ENCODE measurements at regions not wholly inside any gene's neighbourhood (a gene's known extent, or its start where the extent isn't known, plus 50 kb on each side); places are given as distances from the start of the nearest gene placed in this dataset.

GRCh38 chr1:56284928-56285327 is 294.4 kb downstream of the PLPP3 start:
- in situ Hi-C loops (cut with MboI), result no loop called here
- BruUV-seq (replicated peaks), result no TSS peak
- intact Hi-C loops (cut with micrococcal nuclease; ENCODE audit: unreplicated experiment), result no loop called here
- H3K36me3 ChIP-seq (ENCODE audit: control insufficient read depth in 2 of 2, insufficient read depth in 2 of 2, low read length in 1 of 2), result no peaks in the 10 kb centered on the region
- no peak overlapping the region for H3K4me3 ChIP-seq
- POLR2A ChIA-PET, result no interaction called here
- no peak overlapping the region for H3K27ac ChIP-seq (ENCODE audit: control insufficient read depth, insufficient read depth)
- RAD21 ChIA-PET (ENCODE audit: unreplicated experiment), result interaction anchor here (0.6 kb wide), 1 partner anchor 192 kb away, joined by 3 read pairs; no protein-coding TSS in a partner anchor
- CTCF ChIA-PET, result interaction anchor here (1.3 kb wide), 2 partner anchors 10 to 292 kb away, joined by 3 read pairs; no protein-coding TSS in a partner anchor
- H3K4me1 ChIP-seq (ENCODE audit: control insufficient read depth, insufficient read depth, low read length), result no peaks in the 10 kb centered on the region
- FAIRE-seq (no peak), ATAC-seq (peak; percentile 51), DNase-seq (ENCODE audit: low read depth, low spot score) (no peak)
- H2AFZ ChIP-seq (ENCODE audit: control insufficient read depth, low read depth, low read length), result no peak overlapping the region
- no peaks in the 10 kb centered on the region for H4K20me1 ChIP-seq (ENCODE audit: control insufficient read depth, insufficient read depth)
- no peaks in the 10 kb centered on the region for H3K9me3 ChIP-seq (replicated peaks; ENCODE audit: control insufficient read depth, insufficient read depth, low read length)
- no peaks in the 10 kb centered on the region for H3K27me3 ChIP-seq (replicated peaks in 1 of 2; ENCODE audit: control insufficient read depth in 2 of 2, insufficient read depth in 2 of 2, low read length in 1 of 2)
- no peak for TF ChIP-seq HDAC6 (IDR thresholded peaks at IDR 0.05; ENCODE audit: unreplicated experiment)
- no peak for TF ChIP-seq SIN3A (IDR thresholded peaks at IDR 0.05; ENCODE audit: low read depth, low read length)
- TF ChIP-seq SMAD1 (IDR thresholded peaks at IDR 0.05; ENCODE audit: low read depth, partially characterized antibody), result no peak
- TF ChIP-seq RAD21 (IDR thresholded peaks at IDR 0.05; ENCODE audit: insufficient read depth, low read depth, low read length), result no peak
- TF ChIP-seq GABPA (IDR thresholded peaks at IDR 0.05; ENCODE audit: low read depth), result no peak
- TF ChIP-seq RCOR1 (conservative IDR thresholded peaks at IDR 0.05; ENCODE audit: low read depth, low read length), result no peak
- SMC1A ChIA-PET (ENCODE audit: uncharacterized antibody, unreplicated experiment), result interaction anchor here (1.1 to 2.5 kb wide), 4 partner anchors 10 to 408 kb away, joined by 3 to 11 read pairs (median 4); no protein-coding TSS in a partner anchor
- WGBS (ENCODE audit: insufficient coverage, insufficient replicate concordance, low lambda C conversion rate, missing lambda C conversion rate), result 0% methylated on average over 3 of the region's 3 CpGs
- H3K9ac ChIP-seq (ENCODE audit: control insufficient read depth, insufficient read depth, low read length), result no peak overlapping the region
- H3K79me2 ChIP-seq (ENCODE audit: control insufficient read depth, insufficient read depth, low read length), result no peaks in the 10 kb centered on the region
- H3K4me2 ChIP-seq (ENCODE audit: control insufficient read depth, insufficient read depth), result no peak overlapping the region

- no peaks in the 10 kb centered on the region for H3K36me3 ChIP-seq (ENCODE audit: control insufficient read depth in 2 of 2, insufficient read depth in 2 of 2, low read length in 1 of 2)
- peak; percentile 62 for ATAC-seq
- SMC1A ChIA-PET (ENCODE audit: uncharacterized antibody, unreplicated experiment), result interaction anchor here (0.6 to 2.6 kb wide), 21 partner anchors 10 to 896 kb away, joined by 3 to 22 read pairs (median 5); no protein-coding TSS in a partner anchor
- no peaks in the 10 kb centered on the region for H3K4me1 ChIP-seq (ENCODE audit: control insufficient read depth, insufficient read depth, low read length)
- H3K4me3 ChIP-seq, result no peak overlapping the region
- POLR2A ChIA-PET, result interaction anchor here (1.0 to 2.4 kb wide), 5 partner anchors 9 to 220 kb away, joined by 3 to 9 read pairs (median 5); no protein-coding TSS in a partner anchor
- no peak for FAIRE-seq
- no TSS peak for BruUV-seq (replicated peaks)
- no peaks in the 10 kb centered on the region for H3K9me3 ChIP-seq (replicated peaks; ENCODE audit: control insufficient read depth, insufficient read depth, low read length)
- no peak overlapping the region for H3K27ac ChIP-seq (ENCODE audit: control insufficient read depth, insufficient read depth)
- CTCF ChIA-PET, result interaction anchor here (1.0 to 3.5 kb wide), 6 partner anchors 17 to 306 kb away, joined by 3 to 17 read pairs (median 3); no protein-coding TSS in a partner anchor
- no peaks in the 10 kb centered on the region for H3K27me3 ChIP-seq (replicated peaks in 1 of 2; ENCODE audit: control insufficient read depth in 2 of 2, insufficient read depth in 2 of 2, low read length in 1 of 2)
- intact Hi-C loops (cut with micrococcal nuclease; ENCODE audit: unreplicated experiment), result no loop called here
- WGBS (ENCODE audit: insufficient coverage, insufficient replicate concordance, low lambda C conversion rate, missing lambda C conversion rate), result 53% methylated on average over 3 of the region's 3 CpGs
- H3K79me2 ChIP-seq (ENCODE audit: control insufficient read depth, insufficient read depth, low read length), result no peaks in the 10 kb centered on the region
- no peak for DNase-seq (ENCODE audit: low read depth, low spot score)
- in situ Hi-C loops (cut with MboI), result no loop called here
- no peak overlapping the region for H3K9ac ChIP-seq (ENCODE audit: control insufficient read depth, insufficient read depth, low read length)
- H2AFZ ChIP-seq (ENCODE audit: control insufficient read depth, low read depth, low read length), result no peak overlapping the region
- RAD21 ChIA-PET (ENCODE audit: unreplicated experiment), result interaction anchor here (0.6 to 4.1 kb wide), 11 partner anchors 17 to 306 kb away, joined by 3 to 21 read pairs (median 5); partner anchors contain the start of gene PLPP3
- H3K4me2 ChIP-seq (ENCODE audit: control insufficient read depth, insufficient read depth), result no peak overlapping the region
- no peaks in the 10 kb centered on the region for H4K20me1 ChIP-seq (ENCODE audit: control insufficient read depth, insufficient read depth)
- TF ChIP-seq RELB (IDR thresholded peaks at IDR 0.05; ENCODE audit: low read depth) (peak; percentile 38; the same call in 1 of the 2 replicates), EP300 (IDR thresholded peaks at IDR 0.05; ENCODE audit: borderline replicate concordance in 1 of 2, control insufficient read depth in 1 of 2, low read depth in 2 of 2, low read length in 2 of 2) (peak in 1 of 2 experiments; percentile 62; a peak in 1 of 4 replicates), MXI1 (IDR thresholded peaks at IDR 0.05; ENCODE audit: low read depth, low read length) (no peak), CHD4 (IDR thresholded peaks at IDR 0.05) (no peak), BMI1 (IDR thresholded peaks at IDR 0.05; ENCODE audit: borderline replicate concordance) (no peak), MTA2 (IDR thresholded peaks at IDR 0.05; ENCODE audit: low read depth) (peak; percentile 73), DPF2 (IDR thresholded peaks at IDR 0.05) (peak; percentile 66), BHLHE40 (IDR thresholded peaks at IDR 0.05; ENCODE audit: borderline replicate concordance in 1 of 2, low read depth in 2 of 2, low read length in 1 of 2) (peak in 1 of 2 experiments; percentile 12; a peak in 1 of 4 replicates), ELK1 (IDR thresholded peaks at IDR 0.05; ENCODE audit: low read depth, low read length) (no peak)
These were observed 301.3 kb downstream of the PLPP3 start for GRCh38 chr1:56278061-56278460.
